HG03064 (cell line): ENCODE measurements at regions not wholly inside any gene's neighbourhood (a gene's known extent, or its start where the extent isn't known, plus 50 kb on each side); places are given as distances from the start of the nearest gene placed in this dataset.

ENCODE experiments used
- ATAC-seq: cut with Tn5 transposase; IDR thresholded peaks from one replicate; pipeline ENCODE4 v1.9.1; 2021; ENCODE audit warnings: low read depth; ENCODE audit not compliant: unreplicated experiment

DNA sequence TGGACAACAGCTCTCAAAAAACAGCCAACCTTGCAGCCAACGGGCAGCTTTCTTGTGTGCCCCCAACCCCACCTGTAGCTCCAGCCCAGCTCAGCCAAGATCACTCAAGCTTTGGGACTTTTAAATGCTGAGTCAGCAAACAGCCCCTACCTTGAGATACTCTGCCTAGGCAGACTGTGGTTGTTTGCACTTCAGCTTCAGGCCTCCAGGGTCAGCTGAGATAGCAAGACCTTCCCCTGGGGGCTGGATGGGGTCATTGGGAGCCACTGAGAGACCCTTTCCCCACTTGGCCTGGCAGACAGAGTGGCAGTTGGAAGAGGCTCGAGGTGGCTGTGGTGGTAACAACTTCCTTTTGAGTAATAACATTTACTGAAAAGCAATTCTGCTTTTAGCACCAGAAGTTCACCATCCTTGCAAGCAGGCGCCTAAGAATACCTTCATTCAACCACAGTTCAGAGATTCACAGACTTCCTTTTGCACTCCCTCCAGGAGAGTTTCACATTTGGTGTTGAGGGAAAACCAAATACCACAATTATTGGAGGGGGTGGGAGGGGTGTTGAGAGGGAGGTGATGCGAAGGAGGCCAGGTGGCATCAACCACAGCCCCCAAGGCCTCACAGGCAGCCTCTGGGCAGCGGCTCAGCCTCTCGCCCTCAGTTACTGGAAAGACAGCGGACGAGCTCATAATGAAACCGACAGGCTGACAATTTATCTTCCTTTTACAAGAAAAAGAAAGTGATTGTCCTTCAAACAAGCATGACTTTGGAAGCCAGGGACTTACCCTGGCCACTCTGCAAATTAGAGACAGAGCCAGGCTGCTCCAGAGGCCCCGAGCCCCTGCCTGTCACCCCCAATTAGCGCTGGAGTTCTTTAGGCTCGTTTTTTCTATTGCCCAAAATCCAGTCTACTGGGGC is 148.1 kb downstream of the CEBPB start:
- ATAC-seq, result peak; percentile 62

DNA sequence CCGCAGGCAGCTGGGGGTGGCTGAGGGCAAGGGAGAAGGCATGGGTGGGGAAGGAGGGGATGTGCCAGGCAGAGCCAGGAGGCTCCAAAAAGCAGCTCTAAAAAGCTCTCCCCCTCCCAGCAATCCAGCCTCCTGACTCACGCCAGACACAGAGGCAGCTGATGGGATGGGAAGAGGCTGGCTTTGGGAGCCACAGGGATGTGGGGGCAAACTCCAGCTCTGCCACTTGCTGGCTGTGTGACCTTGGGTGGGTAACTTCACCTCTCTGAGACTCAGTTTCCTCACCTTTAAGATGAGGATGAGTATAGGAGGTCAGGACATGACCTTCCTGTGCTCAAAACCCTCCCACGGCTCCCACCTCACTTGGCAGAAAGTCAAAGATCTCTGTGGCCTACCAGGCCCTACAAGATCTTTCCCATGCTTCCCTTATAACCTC is 148.9 kb downstream of the CEBPB start:
- ATAC-seq, result no peak

DNA sequence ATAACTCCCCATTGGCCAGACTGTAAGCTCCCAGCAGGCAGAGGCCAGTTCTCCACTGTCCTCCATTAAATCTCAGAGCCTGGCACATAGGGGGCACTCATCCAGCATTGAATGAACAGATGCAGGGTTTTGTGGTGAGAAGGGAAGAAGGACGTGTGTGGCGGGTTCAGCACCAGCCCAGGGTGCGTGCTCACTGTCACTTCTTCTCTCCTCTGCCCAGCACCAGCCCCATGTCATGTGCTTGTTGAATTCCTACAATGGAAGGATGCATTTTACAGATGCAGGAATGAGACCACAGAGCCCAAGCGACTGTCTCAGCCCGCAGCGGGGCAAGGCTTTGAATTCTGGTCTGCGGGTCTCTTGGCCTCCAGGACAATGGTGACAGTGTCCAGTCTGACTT is 149.9 kb downstream of the CEBPB start:
- ATAC-seq, result no peak

DNA sequence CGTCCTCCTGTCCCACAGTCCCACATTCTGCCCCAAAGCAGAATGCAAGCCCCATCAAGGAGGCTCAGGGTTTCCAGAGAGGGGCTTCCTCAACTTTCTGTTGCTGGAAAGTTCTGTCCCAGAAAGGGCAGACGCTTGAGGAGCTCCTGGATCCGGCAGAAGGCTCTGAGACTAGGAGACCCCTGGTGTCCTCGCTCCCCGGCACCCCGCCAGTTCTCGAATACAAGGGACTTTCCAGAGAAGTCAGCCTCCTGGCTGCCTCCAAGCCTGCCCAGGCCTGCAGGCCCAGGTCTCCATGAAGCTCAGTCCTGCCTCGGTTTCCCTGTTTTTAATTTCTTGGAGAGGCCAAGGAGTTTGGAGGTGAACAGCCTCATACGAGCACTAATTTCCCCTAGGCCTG is 150.4 kb downstream of the CEBPB start:
- ATAC-seq, result no peak

DNA sequence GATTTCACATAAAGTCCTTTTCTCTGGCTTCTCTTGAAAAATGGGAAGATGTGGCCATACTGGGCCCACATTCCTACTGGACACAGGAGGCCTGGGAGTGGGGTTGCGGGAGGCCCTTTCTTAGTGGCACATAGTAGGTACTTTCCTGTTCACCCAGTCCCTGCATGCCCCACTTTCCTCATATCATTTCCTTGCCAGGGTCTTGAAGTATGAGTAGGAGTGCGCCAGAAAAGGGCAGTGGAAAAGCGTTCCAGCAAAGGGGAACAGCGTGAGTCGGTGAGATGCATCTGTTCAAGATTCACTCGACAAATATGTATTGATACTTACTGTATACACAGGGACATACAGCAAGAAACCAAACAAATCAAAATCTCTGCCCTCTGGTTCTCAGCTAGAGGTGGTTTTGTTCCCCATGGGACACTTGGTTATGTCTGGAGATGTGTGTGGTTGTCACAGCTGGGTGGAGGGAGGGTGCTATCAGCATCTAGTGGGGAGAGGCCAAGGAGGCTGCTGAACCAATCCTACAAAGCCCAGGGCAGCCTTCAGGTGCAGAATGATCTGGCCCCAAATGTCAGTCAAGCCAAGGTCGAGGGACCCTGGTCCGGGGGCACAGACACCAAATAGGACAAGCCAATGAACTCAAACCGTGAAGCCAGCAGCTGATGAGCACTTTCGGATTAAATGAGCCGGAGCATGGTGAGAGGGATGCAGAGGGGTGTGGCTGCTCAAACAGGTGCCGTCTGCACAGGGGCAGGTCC is 151.4 kb downstream of the CEBPB start:
- ATAC-seq, result no peak

DNA sequence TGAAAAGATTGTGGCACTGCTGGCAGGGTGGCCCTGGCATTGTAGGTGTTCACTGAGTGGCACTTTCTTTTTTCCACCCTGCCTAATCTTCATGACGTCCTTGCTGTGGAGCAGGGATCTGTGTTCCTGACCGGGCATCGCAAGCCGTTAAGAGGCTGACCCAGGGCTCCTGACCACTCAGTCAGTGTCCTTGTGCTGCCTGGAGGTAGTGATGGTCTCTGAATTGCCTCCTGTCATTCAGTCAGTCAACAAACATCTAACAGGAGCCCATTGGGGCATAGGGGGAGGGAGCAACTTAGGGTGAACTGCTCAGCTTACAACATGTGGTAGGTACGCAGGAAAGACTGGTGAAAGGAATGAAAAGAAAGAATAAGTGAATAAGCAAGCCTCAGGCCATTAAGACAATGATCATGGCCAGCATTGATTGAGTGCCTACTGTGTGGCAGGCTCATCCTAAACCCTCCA is 152.0 kb downstream of the CEBPB start:
- no peak for ATAC-seq

DNA sequence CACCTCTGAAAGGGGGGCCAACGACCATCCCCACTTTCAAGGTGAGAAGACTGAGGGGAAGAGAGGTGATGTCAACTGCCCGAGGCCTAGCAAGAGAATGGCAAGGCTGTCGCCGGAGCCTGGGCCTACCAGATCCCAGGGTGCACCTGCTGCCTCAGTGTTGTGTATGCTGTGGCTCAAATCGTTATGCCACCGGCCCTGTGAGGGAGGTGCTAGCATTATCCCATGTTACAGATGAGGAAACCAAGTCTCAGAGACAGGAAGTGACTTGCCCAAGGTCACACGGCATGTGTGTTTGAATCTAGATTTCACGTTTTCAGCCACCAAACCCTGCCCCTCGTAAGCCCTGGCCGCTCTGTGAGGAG is 152.5 kb downstream of the CEBPB start:
- no peak for ATAC-seq

DNA sequence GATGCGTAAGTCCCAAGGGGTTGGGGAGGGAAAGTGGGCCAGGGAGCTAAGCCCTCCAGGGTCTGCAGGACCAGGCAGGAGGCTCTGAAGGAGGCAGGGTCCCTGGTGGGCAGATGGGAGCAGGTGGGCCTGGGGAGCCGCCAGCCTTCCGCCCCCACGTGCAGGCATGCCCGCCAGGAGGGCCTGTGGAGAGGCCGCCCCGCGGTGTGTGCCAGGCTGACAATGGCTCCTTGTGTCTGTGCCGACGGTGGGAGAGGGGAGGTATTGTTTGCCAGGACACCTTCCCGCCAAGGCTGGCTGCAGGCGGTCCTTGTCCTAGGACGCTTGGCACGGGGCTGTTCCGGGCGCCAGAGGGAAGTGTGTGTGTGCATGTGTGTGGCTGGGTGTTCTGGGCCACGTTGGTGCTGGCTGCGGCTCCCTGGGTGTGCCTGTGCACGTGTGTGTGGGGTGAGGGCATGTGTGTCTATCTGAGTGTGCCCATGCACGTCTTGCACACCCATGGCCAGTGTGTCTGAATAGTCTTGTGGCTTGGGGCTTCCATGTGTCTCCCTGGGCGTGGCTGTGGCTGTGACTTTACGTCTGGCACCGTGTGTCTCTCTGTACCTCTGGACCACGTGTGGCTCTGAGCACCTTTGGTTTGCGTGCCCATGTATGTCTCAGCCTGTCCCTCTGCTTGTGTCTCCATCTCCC is 153.0 kb downstream of the CEBPB start:
- no peak for ATAC-seq

DNA sequence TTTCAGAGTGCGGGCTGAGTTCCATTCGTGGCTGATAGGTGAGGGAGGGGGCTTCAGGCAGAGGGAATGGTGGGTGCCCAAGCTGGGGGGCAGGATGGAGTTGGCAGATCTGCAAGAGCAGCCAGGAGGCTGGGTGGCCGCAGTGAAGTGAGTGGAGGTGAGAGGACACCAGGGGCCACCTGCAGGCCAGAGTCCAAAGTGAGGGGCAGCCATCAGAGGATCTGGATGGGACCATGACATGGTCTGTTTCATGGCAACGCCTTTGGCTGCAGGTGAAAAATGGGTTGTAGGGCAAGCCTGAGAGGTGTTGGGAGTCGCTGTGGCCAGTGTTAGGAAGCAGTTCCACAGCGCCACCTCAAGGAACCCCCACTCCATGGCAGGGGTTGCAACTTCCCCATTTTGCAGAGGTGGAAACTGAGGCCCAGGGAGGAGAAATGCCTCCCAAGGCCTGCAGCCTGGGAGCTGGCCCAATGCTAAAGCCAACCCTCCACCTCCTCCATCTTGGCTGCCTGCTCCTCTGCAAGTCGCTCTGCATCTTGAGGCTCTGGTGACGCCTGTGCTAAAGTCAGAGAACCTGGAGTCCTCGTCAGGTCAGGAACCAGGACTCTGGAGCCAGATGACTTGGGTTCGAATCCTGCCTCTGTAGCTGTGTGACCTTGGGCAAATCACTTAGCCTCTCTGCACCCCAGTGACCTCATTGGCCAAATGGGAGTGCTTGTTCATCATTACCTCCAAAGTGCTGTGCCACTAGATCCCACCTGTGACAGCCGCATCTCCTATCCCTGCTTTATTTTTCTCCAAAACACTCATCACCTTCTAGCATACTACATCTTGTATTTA is 153.8 kb downstream of the CEBPB start:
- no peak for ATAC-seq

DNA sequence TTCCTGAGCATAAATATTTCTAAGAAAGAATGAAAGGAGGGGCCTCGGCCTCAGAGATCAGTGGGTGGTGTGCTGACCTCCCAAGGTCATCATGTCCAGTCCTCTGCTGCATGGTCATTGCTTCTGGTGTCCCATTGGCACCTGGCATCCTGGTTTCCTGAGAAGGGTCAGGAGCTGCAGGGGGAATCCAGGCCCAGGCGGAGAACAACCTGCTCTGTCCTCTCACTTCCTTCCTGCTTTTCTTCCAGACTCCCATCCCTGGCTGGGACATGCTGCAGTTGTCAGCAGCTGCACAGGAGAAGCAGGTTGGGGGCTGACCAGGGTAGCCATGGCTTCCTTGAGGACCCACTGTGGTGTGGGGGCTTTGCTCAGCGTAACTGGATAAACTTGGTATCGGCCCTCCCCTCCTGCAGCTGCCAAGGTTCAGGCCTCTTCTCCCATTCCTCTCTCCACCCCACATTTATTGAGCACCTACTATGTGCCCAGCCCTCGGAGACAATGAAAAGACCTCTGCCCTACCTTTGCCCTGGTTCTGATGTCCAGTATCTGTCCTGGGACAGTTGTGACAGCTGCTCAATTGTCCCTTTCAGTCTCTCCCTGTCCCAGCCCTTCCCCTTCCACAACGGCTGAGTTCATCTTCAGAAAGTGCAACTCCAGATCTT is 155.2 kb downstream of the CEBPB start:
- ATAC-seq, result no peak

DNA sequence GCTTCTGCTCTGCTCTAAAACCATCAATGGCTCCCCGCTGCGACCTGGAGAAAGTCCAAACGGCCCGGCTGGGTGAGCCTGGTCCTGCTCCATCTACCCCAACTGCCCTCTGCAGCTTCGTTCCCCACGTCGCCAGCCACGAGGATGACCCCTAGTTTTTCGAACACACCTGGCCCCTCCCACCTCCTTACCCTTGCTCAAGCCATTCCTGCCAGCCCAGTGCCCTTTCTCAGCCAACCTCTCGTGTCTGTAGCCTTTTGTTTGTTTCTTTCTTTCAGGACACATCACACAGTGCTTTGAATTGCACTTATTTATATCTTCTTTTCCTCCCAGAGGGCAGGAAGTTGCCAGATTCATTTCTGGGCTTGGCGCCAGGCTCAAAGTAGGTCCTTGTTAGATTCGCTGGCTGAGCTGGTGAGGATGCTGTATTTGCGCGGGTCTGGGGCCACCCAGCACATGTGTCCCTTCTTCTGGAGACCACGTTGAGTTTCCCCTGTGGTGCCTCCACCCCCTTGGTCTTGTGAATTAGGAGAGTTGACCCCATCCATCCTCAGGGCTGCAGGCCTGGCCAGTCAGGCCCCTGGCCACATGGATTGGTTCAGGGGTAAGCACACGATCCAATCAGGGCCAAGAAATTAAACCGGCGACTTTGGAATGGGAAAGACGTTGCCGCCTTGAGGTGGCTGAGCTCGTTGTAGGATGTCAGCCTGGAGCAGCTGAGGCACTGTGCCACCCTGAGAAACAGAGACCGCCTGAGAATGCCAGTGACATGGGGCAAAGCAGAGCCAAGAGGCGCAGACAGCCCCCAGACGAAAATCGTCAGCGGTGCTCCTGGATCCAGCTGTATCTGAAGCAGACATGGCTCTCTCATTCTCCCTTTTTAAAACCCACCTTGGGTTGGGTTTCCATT is 156.0 kb downstream of the CEBPB start:
- ATAC-seq, result no peak

DNA sequence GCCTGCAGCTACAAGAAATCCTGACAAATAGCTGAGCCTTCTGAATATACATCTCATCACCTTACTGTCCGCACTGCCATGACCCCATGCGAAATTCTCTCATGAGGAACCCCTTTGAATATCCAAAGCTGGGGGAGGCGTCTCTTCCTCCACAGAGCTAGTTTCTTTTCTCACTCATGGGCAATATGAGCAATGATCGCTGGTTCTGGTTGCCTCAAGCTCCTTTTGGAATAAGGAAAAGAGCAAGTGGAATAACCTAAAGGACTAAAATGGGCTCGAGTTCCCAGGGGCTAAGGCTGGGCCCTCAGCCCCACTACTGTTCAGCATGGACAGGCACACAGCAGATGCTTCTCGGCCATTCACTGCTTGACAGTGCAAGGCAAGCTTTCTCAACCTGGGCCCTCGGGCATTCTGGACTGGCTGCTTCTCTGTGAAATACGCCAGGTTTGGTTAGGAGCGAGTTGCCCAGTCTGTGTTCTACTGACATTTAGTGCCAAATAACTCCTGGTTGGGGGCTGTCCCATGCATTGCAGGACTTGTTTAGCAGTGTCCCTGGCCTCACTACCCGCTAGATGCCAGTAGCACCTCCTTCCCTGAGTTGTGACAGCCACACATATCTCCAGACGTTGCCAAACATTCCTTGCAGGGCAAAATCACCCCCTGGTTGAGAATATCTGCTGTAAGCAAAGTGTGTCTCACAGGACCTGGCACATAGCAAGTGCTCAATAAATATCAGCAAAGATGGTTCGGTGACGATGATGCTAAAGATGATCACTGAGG is 156.8 kb downstream of the CEBPB start:
- ATAC-seq, result no peak

DNA sequence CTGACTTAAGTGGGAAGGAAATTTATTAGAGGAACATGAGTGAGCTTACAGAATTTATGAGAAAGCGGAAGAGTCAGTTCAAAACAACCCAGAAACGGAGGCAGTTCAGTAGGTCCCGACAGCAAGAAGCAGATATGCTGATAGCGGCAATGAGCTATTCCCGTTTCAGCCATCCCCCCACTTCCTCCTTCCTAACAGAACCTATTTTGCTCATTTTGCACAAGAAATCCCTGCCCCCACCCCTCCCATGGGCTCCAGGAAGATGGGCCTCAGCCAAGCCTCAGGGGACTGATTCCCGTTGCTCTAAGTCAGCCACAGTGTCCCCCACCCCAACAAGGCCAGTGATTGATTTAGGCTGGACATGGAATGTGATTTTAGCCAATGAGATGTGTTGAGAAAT is 157.5 kb downstream of the CEBPB start:
- no peak for ATAC-seq

DNA sequence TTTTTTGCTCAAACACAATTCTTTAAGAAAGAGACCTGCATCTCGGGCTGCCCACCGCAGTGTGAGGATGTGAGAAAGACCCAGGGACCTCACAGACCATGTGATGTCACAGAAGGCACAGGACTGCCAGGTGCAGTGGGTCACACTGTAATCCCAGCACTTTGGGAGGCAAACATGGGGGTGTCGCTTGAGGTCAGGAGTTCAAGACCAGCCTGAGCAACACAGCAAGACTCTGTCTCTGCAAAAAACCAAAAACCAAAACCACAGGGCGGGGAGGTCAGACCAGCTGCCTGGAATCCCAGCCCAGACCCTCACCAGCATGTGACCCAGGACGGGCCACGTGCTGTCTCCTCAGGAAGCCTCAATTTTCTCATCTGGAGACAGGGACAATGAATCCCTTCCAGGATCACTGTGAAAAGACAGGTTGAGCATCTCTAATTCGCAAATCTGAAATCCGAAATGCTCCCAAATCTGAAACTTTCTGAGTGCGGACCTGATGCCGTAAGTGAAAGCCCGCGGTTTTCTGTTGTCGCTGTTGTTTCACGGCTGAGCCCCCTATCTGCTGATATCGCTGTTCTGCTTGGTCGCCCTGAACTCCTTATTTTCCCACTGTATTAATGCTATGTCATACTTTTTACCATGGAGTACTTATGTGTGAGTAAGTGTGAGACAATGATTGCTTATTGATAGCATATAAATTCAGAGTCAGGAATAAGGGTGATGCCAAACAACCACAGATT is 159.5 kb upstream of the PTPN1 start:
- no peak for ATAC-seq

DNA sequence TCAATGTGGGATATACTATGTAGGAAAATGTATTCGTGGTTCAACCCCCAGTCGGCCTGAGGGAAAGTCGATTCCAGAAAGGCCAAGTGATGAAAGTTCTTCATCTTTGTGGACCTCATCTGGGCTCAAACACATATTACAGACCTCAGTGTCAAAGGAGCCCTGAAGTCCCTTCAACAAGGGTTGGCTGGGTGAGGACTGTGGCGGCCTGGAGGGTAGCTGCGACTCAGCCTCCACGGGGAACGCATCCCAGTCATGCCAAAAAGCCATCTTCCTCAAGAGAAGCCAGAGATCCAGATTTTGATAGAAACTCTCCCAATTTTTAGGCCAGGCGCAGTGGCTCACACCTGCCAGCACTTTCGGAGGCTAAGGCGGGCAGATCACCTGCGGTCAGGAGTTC is 158.6 kb upstream of the PTPN1 start:
- ATAC-seq, result no peak

DNA sequence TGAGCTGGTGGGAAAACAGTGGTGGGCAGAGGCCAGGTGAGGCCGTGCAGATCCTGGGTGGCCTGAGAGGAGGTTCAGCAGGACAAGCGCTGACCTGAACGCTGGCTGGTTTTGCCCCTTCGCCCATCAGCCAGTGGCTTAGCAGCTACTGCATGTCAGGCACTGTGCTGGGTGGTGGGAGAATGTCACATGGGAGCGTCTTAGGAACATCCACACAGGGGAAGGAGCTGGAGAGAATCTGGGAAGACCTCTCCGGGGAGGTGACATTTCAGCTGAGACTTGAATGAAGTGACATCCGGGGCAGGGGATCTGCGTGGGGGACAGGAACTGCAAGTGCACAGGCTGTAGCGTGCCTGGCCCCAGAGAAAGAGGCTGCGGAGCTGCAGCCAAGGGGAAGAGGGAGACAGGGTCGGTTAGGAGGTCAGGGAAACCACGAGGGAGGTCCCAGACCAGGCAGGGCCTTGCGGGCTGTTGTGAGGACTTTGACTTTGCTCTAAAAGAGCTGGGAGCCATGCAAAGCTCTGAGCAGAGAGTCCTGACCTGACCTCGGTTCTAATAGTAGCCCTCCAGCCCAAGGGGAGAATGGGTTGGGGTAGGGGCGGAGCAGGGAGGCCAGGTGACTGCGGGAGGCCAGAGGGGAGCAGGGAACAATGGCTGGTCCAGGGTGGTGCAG is 156.8 kb upstream of the PTPN1 start:
- ATAC-seq, result no peak
